SU-DHL-6 (cell line): ENCODE measurements at regions not wholly inside any gene's neighbourhood (a gene's known extent, or its start where the extent isn't known, plus 50 kb on each side); places are given as distances from the start of the nearest gene placed in this dataset.

Experiments used
- H2AFZ ChIP-seq: fragments of 200-600 bp; sonication (generic); 2 replicates; pipeline ENCODE4 v1.6.1; 2014; ENCODE audit warnings: low read depth, mild to moderate bottlenecking, moderate library complexity, mixed read lengths, antibody characterized with exemption, low read length; ENCODE audit not compliant: severe bottlenecking
- H3F3A ChIP-seq: fragments of 200-600 bp; shearing (Covaris generic); 2 replicates; pipeline ENCODE4 v1.6.0; 2016; ENCODE audit warnings: antibody characterized with exemption, mild to moderate bottlenecking; ENCODE audit not compliant: insufficient read depth
- H3K27ac ChIP-seq: fragments of 200-600 bp; sonication (generic); 2 replicates; pipeline ENCODE4 v1.5.1; 2016; ENCODE audit warnings: low read depth, mild to moderate bottlenecking, low read length, moderate library complexity, mixed read lengths
- H3K27me3 ChIP-seq: fragments of 200-600 bp; sonication (generic), shearing (Covaris generic); 2 replicates; pipeline ENCODE4 v1.6.0; 2014; ENCODE audit warnings: mild to moderate bottlenecking, low read length
- H3K36me3 ChIP-seq: fragments of 200-600 bp; sonication (generic); 2 replicates; pipeline ENCODE4 v1.6.1; 2014; ENCODE audit warnings: mild to moderate bottlenecking, low read length, mixed read lengths
- H3K4me2 ChIP-seq: fragments of 300-600, 200-600 bp; shearing (Covaris generic), sonication (generic); 2 replicates; pipeline ENCODE4 v1.6.0; 2014; ENCODE audit warnings: low read length, low read depth, mild to moderate bottlenecking; ENCODE audit not compliant: poor library complexity, severe bottlenecking
- H3K4me3 ChIP-seq: fragments of 200-600 bp; sonication (generic); 2 replicates; pipeline ENCODE4 v1.5.1; 2014; ENCODE audit warnings: antibody characterized with exemption, low read length, mild to moderate bottlenecking, mixed read lengths; ENCODE audit not compliant: insufficient read depth, poor library complexity, severe bottlenecking
- H3K79me2 ChIP-seq: fragments of 200-600 bp; sonication (generic); 2 replicates; pipeline ENCODE4 v1.6.1; 2014; ENCODE audit warnings: mild to moderate bottlenecking, low read length, moderate library complexity; ENCODE audit not compliant: insufficient read depth
- H3K9ac ChIP-seq: fragments of 200-600 bp; sonication (generic); 2 replicates; pipeline ENCODE4 v1.7.0; 2014; ENCODE audit warnings: mild to moderate bottlenecking, low read length
- H3K9me2 ChIP-seq: fragments of 200-600 bp; sonication (generic); replicated peaks from 2 replicates; pipeline ENCODE4 v1.6.1; 2014; ENCODE audit warnings: low read length; ENCODE audit not compliant: insufficient read depth
- H3K9me3 ChIP-seq: fragments of 200-600 bp; sonication (generic); 2 replicates; pipeline ENCODE4 v1.6.1; 2014; ENCODE audit warnings: low read length, mixed read lengths; ENCODE audit not compliant: insufficient read depth
- H4K20me1 ChIP-seq: fragments of 200-600 bp; sonication (generic); 2 replicates; pipeline ENCODE4 v1.6.1; 2014; ENCODE audit warnings: low read depth, mild to moderate bottlenecking, antibody characterized with exemption, low read length, moderate library complexity, mixed read lengths
- EZH2phosphoT487 ChIP-seq: fragments of 200-600 bp; sonication (generic), shearing (Covaris generic); conservative IDR thresholded peaks from 2 replicates; pipeline ENCODE4 v1.6.1; 2018; ENCODE audit warnings: mild to moderate bottlenecking, antibody characterized with exemption, low read length, moderate library complexity, mixed read lengths
- TF ChIP-seq, protein P1 (sequence below): fragments of 200-600 bp; sonication (generic); IDR thresholded peaks from one replicate; pipeline ENCODE4 v1.5.1; 2017; ENCODE audit warnings: antibody characterized with exemption, mild to moderate bottlenecking, low read length, moderate library complexity; ENCODE audit not compliant: insufficient read depth, poor library complexity, severe bottlenecking

DNA sequence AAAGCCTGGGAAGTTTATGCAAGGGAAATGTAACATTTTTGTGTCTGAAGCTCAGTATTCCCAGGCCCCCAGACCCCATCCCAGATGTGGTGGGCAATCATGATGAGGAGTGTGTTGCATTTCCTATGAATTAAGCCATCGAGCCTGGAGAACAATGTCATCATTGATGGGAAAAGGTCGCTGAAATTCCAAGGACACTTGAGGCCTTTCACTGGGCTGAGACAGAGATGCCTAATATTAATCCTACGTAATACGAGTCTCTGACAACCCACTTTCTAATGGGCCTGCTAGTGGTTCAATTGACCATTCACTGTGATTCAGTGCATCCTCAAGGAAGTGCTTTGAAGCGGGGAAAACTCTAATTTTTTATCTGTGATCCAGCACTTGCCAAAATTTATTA lies 291.6 kb downstream of the PLPP3 start:
- Histone ChIP-seq H4K20me1 (no peaks in the 10 kb centered on the region), H2AFZ (no peak overlapping the region), H3K27me3 (no peaks in the 10 kb centered on the region), H3K4me2 (no peak overlapping the region), H3K4me3 (no peak overlapping the region), H3K9me3 (no peaks in the 10 kb centered on the region), H3K9me2 (no peaks in the 10 kb centered on the region), H3F3A (no peaks in the 10 kb centered on the region), H3K9ac (no peak overlapping the region), H3K79me2 (no peaks in the 10 kb centered on the region), H3K36me3 (no peaks in the 10 kb centered on the region), H3K27ac (no peak overlapping the region)
- TF ChIP-seq EZH2phosphoT487, result no peak
- TF ChIP-seq, protein P1, sequence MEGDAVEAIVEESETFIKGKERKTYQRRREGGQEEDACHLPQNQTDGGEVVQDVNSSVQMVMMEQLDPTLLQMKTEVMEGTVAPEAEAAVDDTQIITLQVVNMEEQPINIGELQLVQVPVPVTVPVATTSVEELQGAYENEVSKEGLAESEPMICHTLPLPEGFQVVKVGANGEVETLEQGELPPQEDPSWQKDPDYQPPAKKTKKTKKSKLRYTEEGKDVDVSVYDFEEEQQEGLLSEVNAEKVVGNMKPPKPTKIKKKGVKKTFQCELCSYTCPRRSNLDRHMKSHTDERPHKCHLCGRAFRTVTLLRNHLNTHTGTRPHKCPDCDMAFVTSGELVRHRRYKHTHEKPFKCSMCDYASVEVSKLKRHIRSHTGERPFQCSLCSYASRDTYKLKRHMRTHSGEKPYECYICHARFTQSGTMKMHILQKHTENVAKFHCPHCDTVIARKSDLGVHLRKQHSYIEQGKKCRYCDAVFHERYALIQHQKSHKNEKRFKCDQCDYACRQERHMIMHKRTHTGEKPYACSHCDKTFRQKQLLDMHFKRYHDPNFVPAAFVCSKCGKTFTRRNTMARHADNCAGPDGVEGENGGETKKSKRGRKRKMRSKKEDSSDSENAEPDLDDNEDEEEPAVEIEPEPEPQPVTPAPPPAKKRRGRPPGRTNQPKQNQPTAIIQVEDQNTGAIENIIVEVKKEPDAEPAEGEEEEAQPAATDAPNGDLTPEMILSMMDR, result no peak

DNA sequence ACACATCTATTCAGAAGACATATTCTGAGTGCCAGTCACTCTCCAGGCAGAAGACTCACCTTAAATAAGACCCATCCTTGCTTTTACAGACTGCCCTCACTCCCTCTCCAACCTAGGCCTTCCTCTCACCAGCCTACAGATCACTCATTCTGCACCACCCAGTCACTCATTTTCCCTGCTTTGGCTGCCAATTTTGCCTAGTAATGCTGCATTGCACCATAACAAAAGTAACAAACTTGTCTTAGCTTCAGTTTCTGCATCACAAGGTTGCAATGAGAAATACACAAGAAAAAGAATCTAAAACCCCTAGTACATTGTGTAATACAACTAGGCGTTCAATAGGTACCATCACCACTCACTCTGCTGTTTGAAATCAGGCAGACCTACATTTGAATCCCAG lies 292.4 kb downstream of the PLPP3 start:
- Histone ChIP-seq H3K79me2 (no peaks in the 10 kb centered on the region), H3K4me3 (no peak overlapping the region), H3K9me2 (no peaks in the 10 kb centered on the region), H3K27me3 (no peaks in the 10 kb centered on the region), H3F3A (no peaks in the 10 kb centered on the region), H3K27ac (no peak overlapping the region), H2AFZ (no peak overlapping the region), H3K36me3 (no peaks in the 10 kb centered on the region), H3K4me2 (no peak overlapping the region), H4K20me1 (no peaks in the 10 kb centered on the region), H3K9ac (no peak overlapping the region), H3K9me3 (no peaks in the 10 kb centered on the region)
- TF ChIP-seq, protein P1, result no peak
- TF ChIP-seq EZH2phosphoT487, result no peak

DNA sequence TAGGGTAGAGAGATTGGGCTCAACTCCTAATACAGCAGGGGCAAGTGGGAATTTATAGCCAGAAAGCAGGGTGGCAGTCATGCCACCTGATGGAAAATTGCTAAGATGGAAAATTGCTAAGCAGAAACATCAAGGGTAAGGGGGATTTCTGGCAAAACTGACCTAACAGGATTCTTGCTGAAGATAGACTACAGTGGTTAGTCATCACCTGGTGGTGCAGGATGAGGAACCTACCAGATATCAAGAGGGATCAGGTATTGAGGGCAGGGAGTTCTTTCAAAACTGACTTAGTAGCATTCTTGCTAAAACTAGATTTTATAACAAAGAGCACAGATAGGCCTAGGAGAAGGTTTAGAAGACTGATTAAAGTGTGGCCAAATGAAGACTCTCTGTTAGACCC lies 292.9 kb downstream of the PLPP3 start:
- Histone ChIP-seq H3K9ac (no peak overlapping the region), H3F3A (no peaks in the 10 kb centered on the region), H3K27ac (no peak overlapping the region), H4K20me1 (no peaks in the 10 kb centered on the region), H3K27me3 (no peaks in the 10 kb centered on the region), H2AFZ (no peak overlapping the region), H3K36me3 (no peaks in the 10 kb centered on the region), H3K4me2 (no peak overlapping the region), H3K79me2 (no peaks in the 10 kb centered on the region), H3K4me3 (no peak overlapping the region), H3K9me3 (no peaks in the 10 kb centered on the region), H3K9me2 (no peaks in the 10 kb centered on the region)
- TF ChIP-seq, protein P1, result no peak
- no peak for TF ChIP-seq EZH2phosphoT487
